ENCODE measurements at regions not wholly inside any gene's neighbourhood (a gene's known extent, or its start where the extent isn't known, plus 50 kb on each side); places are given as distances from the start of the nearest gene placed in this dataset.
"Not testable (repeated sequence)": the region's sequence is repeated elsewhere in the genome, so short reads cannot be mapped to it uniquely, and the experiment has no call there.

GRCh38 chr19:23984911-23985310 lies 70.2 kb downstream of the ZNF726 start:
- WGBS, 4 donors = 55 to 65% (median 58%) methylated on average over 1 of the region's 1 CpG
- intact Hi-C loops (cut with DNase I); H3K36me3 ChIP-seq; H3K27me3 ChIP-seq; H3K4me3 ChIP-seq; H3K27ac ChIP-seq; H3K4me1 ChIP-seq; DNase-seq; ATAC-seq; H3K9me3 ChIP-seq: not testable (repeated sequence)

- H3K4me1 ChIP-seq = no peaks in the 10 kb centered on the region
- ATAC-seq (no peak), DNase-seq (no peak)
- H3K9me3 ChIP-seq = no peaks in the 10 kb centered on the region
- TF ChIP-seq POLR2A (IDR thresholded peaks at IDR 0.05) (no peak), CTCF (IDR thresholded peaks at IDR 0.05) (no peak)
- no peaks in the 10 kb centered on the region for H3K27me3 ChIP-seq
- H3K27ac ChIP-seq = no peak overlapping the region
- H3K4me3 ChIP-seq = no peak overlapping the region
- WGBS, 4 donors = 83 to 95% (median 91%) methylated on average over 1 of the region's 1 CpG
- H3K36me3 ChIP-seq = no peaks in the 10 kb centered on the region
- intact Hi-C loops (cut with DNase I) = no loop called here
Measured at GRCh38 chr19:23986623-23987022, 71.9 kb downstream of the ZNF726 start.

- H3K36me3 ChIP-seq = no peaks in the 10 kb centered on the region
- no peak overlapping the region for H3K27ac ChIP-seq
- H3K4me1 ChIP-seq = no peaks in the 10 kb centered on the region
- WGBS, 4 donors = 71 to 94% (median 85%) methylated on average over 1 of the region's 1 CpG
- no peak for ATAC-seq
- intact Hi-C loops (cut with DNase I) = no loop called here
- no peak for DNase-seq
- H3K4me3 ChIP-seq = no peak overlapping the region
- H3K27me3 ChIP-seq = no peaks in the 10 kb centered on the region
- H3K9me3 ChIP-seq = peaks cover 0 to 8% (median 0%) of the 10 kb centered on the region in 12 donors
- no peak for TF ChIP-seq POLR2A (IDR thresholded peaks at IDR 0.05)
- TF ChIP-seq CTCF (IDR thresholded peaks at IDR 0.05) = no peak
Measured at GRCh38 chr19:23991170-23991569, 76.5 kb downstream of the ZNF726 start.

GRCh38 chr19:23992348-23992747 lies 77.7 kb downstream of the ZNF726 start:
- DNase-seq = no peak
- H3K4me1 ChIP-seq = no peaks in the 10 kb centered on the region
- no peak for ATAC-seq
- 75 to 89% (median 81%) methylated on average over 3 of the region's 3 CpGs for WGBS, 4 donors
- no peaks in the 10 kb centered on the region for H3K36me3 ChIP-seq
- TF ChIP-seq POLR2A (IDR thresholded peaks at IDR 0.05) (no peak), CTCF (IDR thresholded peaks at IDR 0.05) (no peak)
- peaks cover 0 to 13% (median 2%) of the 10 kb centered on the region in 12 donors for H3K9me3 ChIP-seq
- intact Hi-C loops (cut with DNase I) = no loop called here
- no peak overlapping the region for H3K4me3 ChIP-seq
- H3K27me3 ChIP-seq = no peaks in the 10 kb centered on the region
- H3K27ac ChIP-seq = no peak overlapping the region

- ATAC-seq (no peak), DNase-seq (no peak)
- peaks cover 0 to 23% (median 8%) of the 10 kb centered on the region in 12 donors for H3K9me3 ChIP-seq
- intact Hi-C loops (cut with DNase I) = no loop called here
- WGBS, 4 donors = 71 to 90% (median 74%) methylated on average over 2 of the region's 2 CpGs
- H3K4me3 ChIP-seq = no peak overlapping the region
- TF ChIP-seq CTCF (IDR thresholded peaks at IDR 0.05) = no peak
- no peak for TF ChIP-seq POLR2A (IDR thresholded peaks at IDR 0.05)
- no peak overlapping the region for H3K27ac ChIP-seq
- H3K36me3 ChIP-seq = no peaks in the 10 kb centered on the region
- no peaks in the 10 kb centered on the region for H3K27me3 ChIP-seq
- H3K4me1 ChIP-seq = no peaks in the 10 kb centered on the region
Measured at GRCh38 chr19:23993440-23993839, 78.8 kb downstream of the ZNF726 start.

All from heart left ventricle (tissue), 16 donors.